ENCODE measurements at regions not wholly inside any gene's neighbourhood (a gene's known extent, or its start where the extent isn't known, plus 50 kb on each side); places are given as distances from the start of the nearest gene placed in this dataset.
"Not testable (repeated sequence)": the region's sequence is repeated elsewhere in the genome, so short reads cannot be mapped to it uniquely, and the experiment has no call there.

GRCh38 chr11:42778193-42778592, 533.6 kb upstream of the API5 start:
- Histone ChIP-seq H3K4me1 (no peaks in the 10 kb centered on the region), H3K9me3 (no peaks in the 10 kb centered on the region), H3K36me3 (no peaks in the 10 kb centered on the region), H3K27me3 (no peaks in the 10 kb centered on the region), H3K4me3 (no peak overlapping the region), H3K27ac (no peak overlapping the region)
- ATAC-seq, result no peak
- WGBS, 2 donors (ENCODE audit: low coverage in 1 of 2), result 67% methylated on average over 1 of the region's 1 CpG
- TF ChIP-seq POLR2AphosphoS5 (IDR thresholded peaks at IDR 0.05) (no peak), EP300 (IDR thresholded peaks at IDR 0.05) (no peak), POLR2A (IDR thresholded peaks at IDR 0.05) (no peak)
- TF ChIP-seq, protein P1, sequence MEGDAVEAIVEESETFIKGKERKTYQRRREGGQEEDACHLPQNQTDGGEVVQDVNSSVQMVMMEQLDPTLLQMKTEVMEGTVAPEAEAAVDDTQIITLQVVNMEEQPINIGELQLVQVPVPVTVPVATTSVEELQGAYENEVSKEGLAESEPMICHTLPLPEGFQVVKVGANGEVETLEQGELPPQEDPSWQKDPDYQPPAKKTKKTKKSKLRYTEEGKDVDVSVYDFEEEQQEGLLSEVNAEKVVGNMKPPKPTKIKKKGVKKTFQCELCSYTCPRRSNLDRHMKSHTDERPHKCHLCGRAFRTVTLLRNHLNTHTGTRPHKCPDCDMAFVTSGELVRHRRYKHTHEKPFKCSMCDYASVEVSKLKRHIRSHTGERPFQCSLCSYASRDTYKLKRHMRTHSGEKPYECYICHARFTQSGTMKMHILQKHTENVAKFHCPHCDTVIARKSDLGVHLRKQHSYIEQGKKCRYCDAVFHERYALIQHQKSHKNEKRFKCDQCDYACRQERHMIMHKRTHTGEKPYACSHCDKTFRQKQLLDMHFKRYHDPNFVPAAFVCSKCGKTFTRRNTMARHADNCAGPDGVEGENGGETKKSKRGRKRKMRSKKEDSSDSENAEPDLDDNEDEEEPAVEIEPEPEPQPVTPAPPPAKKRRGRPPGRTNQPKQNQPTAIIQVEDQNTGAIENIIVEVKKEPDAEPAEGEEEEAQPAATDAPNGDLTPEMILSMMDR (IDR thresholded peaks at IDR 0.05), result no peak

GRCh38 chr11:42779555-42779954, 532.2 kb upstream of the API5 start:
- H3K36me3 ChIP-seq, result no peaks in the 10 kb centered on the region
- 23 to 37% methylated on average over 3 of the region's 3 CpGs for WGBS, 2 donors (ENCODE audit: low coverage in 1 of 2)
- no peak for ATAC-seq
- H3K4me3 ChIP-seq, result no peak overlapping the region
- no peaks in the 10 kb centered on the region for H3K4me1 ChIP-seq
- TF ChIP-seq, protein P1 (IDR thresholded peaks at IDR 0.05), result no peak
- TF ChIP-seq POLR2A (IDR thresholded peaks at IDR 0.05) (no peak), EP300 (IDR thresholded peaks at IDR 0.05) (no peak), POLR2AphosphoS5 (IDR thresholded peaks at IDR 0.05) (no peak)
- no peaks in the 10 kb centered on the region for H3K27me3 ChIP-seq
- no peak overlapping the region for H3K27ac ChIP-seq
- no peaks in the 10 kb centered on the region for H3K9me3 ChIP-seq

DNA sequence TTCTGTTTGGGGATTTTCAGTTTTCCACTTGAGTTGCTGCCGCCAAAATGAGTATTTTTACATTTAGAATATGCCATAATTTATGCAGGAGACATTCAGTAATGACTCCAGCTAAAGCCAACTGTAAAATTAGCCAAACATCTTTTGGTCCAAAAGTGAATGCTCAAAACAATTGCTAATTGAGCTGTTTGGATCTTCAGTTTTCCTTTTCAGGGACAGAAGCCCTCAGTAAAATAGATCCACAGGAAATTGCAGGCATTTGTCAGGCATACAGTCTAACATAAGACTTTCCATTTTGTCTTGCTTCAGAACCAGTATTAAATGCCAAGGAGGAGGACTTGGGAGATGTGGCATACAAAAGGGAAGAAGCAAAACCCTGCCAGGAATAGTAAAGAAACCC, 524.8 kb upstream of the API5 start:
- Histone ChIP-seq H3K27me3 (no peaks in the 10 kb centered on the region), H3K36me3 (no peaks in the 10 kb centered on the region), H3K9me3 (peaks cover 0 to 10% (median 0%) of the 10 kb centered on the region in 3 donors), H3K4me3 (no peak overlapping the region), H3K4me1 (no peaks in the 10 kb centered on the region), H3K27ac (no peak overlapping the region)
- TF ChIP-seq POLR2A (IDR thresholded peaks at IDR 0.05) (no peak), POLR2AphosphoS5 (IDR thresholded peaks at IDR 0.05) (no peak), EP300 (IDR thresholded peaks at IDR 0.05) (no peak)
- TF ChIP-seq, protein P1 (IDR thresholded peaks at IDR 0.05), result no peak
- WGBS, 2 donors (ENCODE audit: low coverage in 1 of 2), result 56 to 67% methylated on average over 1 of the region's 1 CpG
- ATAC-seq, result no peak

DNA sequence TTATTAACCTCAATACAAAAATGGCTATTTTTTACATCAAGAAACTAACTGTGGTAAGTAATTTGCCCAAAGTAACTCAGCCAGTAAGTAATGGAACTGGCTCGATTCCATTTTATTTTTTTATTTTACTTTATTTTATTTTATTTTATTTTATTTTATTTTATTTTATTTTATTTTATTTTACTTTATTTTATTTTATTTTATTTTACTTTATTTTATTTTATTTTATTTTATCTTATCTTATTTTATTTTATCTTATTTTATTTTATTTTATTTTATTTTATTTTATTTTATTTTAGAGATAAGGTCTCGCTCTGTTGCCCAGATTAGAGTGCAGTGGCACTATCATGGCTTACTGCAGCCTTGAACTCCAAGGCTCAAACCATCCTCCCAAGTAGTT, 516.3 kb upstream of the API5 start:
- 78 to 95% methylated on average over 1 to 2 of the region's 2 CpGs for WGBS, 2 donors (ENCODE audit: low coverage in 1 of 2)
- not testable (repeated sequence) for ATAC-seq

DNA sequence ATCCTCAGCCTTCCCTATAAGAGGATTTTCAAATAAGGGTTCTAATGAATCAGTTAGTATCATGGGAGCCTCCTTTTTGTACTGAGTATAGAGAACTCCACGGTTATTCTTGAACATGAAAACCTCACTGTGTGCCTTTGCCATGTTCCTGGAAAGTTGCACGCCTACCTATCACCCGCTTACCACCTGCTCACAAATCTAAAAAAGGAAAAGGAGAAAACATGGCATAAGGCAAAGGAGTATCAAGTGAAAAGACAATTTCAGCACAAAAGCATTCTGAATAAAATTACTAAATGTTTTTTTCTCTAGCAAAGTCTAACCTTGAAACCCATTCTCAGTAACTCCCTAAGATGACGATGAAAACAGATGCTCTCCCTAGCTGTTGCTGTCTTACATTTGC, 511.8 kb upstream of the API5 start:
- Histone ChIP-seq H3K4me3 (no peak overlapping the region), H3K27me3 (no peaks in the 10 kb centered on the region), H3K9me3 (no peaks in the 10 kb centered on the region), H3K36me3 (no peaks in the 10 kb centered on the region), H3K4me1 (no peaks in the 10 kb centered on the region), H3K27ac (no peak overlapping the region)
- 88 to 89% methylated on average over 4 of the region's 4 CpGs for WGBS, 2 donors (ENCODE audit: low coverage in 1 of 2)
- TF ChIP-seq EP300 (IDR thresholded peaks at IDR 0.05) (no peak), POLR2A (IDR thresholded peaks at IDR 0.05) (no peak)
- TF ChIP-seq, protein P1 (IDR thresholded peaks at IDR 0.05), result no peak
- no peak for ATAC-seq

More for the DNA sequence above, 516.3 kb upstream of the API5 start:
- not testable (repeated sequence) for H3K4me3 ChIP-seq, H3K9me3 ChIP-seq, H3K36me3 ChIP-seq, H3K27ac ChIP-seq, H3K27me3 ChIP-seq, H3K4me1 ChIP-seq

All from gastroesophageal sphincter (tissue), 4 donors.